ENCODE measurements at regions not wholly inside any gene's neighbourhood (a gene's known extent, or its start where the extent isn't known, plus 50 kb on each side); places are given as distances from the start of the nearest gene placed in this dataset.

GRCh38 chr1:114331936-114332335 is 178.3 kb upstream of the SYT6 start:
- no peak overlapping the region for H3K27ac ChIP-seq
- TF ChIP-seq CTCF (IDR thresholded peaks at IDR 0.05), result no peak
- intact Hi-C loops (cut with DNase I), result no loop called here
- no peaks in the 10 kb centered on the region for H3K27me3 ChIP-seq
- no peaks in the 10 kb centered on the region for H3K9me3 ChIP-seq
- no peaks in the 10 kb centered on the region for H3K4me1 ChIP-seq
- no peak for DNase-seq (ENCODE audit: low spot score in 2 of 2)
- no peaks in the 10 kb centered on the region for H3K36me3 ChIP-seq
- H3K4me3 ChIP-seq, result no peak overlapping the region

DNA sequence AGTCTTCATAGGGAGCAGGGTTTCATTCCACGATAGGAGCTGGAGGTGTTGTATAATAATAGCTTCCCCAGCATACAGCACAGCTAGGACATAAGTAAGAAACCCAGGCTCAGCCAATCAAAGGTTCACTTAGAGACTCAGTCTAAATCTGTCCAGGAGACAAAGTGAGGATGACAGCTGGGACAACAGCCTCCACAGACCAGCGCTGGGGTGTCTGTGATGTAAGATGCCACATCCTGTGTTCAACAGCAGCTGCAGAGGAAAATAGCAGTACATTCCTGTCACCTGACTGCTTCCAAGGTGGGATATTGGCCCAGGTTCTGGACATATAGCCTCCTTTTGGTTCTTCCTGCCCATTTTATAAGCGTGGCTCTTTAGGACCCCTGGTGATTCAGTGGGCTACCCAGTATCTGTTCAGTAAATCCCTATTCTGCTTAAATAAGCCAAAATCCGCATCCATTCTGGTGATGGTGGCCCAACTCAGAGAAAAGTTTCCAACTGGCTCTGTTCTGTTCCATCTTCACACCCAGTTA is 176.8 kb upstream of the SYT6 start:
- no peaks in the 10 kb centered on the region for H3K36me3 ChIP-seq
- TF ChIP-seq CTCF (IDR thresholded peaks at IDR 0.05), result no peak
- H3K4me3 ChIP-seq, result no peak overlapping the region
- no peaks in the 10 kb centered on the region for H3K27me3 ChIP-seq
- no peak for DNase-seq (ENCODE audit: low spot score in 2 of 2)
- H3K4me1 ChIP-seq, result no peaks in the 10 kb centered on the region
- H3K27ac ChIP-seq, result no peak overlapping the region
- H3K9me3 ChIP-seq, result no peaks in the 10 kb centered on the region
- intact Hi-C loops (cut with DNase I), result no loop called here

DNA sequence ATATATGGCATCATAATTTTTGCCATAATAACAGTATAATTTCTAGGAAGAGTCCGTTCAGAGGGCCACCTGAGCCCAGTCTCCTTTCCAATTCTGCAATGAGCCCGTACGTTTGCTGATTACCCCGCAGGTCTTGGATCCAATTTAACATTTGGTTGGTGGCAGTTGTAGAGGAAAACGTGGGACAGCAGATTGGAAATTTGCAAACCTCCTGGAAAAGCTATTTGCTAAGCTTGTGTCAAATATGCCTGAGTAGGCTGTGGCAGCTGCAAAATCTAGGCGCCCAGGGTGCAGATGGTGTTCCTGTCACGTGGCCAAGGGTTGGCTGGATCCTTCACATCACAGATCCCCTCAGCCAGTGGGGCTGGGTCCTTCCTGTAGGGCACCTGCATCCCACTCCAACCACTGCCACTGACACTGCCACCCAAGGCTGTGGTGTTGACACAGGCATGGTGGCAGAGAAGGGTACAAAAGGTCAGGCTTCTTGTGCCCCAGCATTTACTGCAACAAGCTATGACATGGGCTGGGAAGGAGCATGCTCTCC is 174.8 kb upstream of the SYT6 start:
- Histone ChIP-seq H3K27ac (no peak overlapping the region), H3K27me3 (no peaks in the 10 kb centered on the region), H3K4me3 (no peak overlapping the region), H3K4me1 (no peaks in the 10 kb centered on the region), H3K9me3 (no peaks in the 10 kb centered on the region), H3K36me3 (no peaks in the 10 kb centered on the region)
- intact Hi-C loops (cut with DNase I), result no loop called here
- no peak for DNase-seq (ENCODE audit: low spot score in 2 of 2)
- no peak for TF ChIP-seq CTCF (IDR thresholded peaks at IDR 0.05)

DNA sequence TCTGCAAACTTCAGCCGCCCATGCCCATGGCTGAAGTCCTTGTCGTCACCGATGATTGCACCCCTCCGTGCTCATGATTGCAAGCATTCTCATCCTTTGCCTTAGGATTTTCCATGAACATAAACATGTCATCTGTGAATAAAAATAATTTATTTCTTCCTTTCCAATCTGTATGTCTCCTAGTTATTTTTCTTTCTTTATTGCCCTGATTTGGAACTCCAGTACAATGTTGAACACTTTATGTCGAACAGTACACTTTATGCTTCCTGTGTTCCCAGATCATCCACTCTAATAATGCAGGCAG is 170.9 kb upstream of the SYT6 start:
- no peaks in the 10 kb centered on the region for H3K9me3 ChIP-seq
- H3K4me3 ChIP-seq, result no peak overlapping the region
- intact Hi-C loops (cut with DNase I), result no loop called here
- H3K27ac ChIP-seq, result no peak overlapping the region
- H3K27me3 ChIP-seq, result no peaks in the 10 kb centered on the region
- DNase-seq (ENCODE audit: low spot score in 2 of 2), result no peak
- H3K4me1 ChIP-seq, result no peaks in the 10 kb centered on the region
- no peak for TF ChIP-seq CTCF (IDR thresholded peaks at IDR 0.05)
- H3K36me3 ChIP-seq, result no peaks in the 10 kb centered on the region

DNA sequence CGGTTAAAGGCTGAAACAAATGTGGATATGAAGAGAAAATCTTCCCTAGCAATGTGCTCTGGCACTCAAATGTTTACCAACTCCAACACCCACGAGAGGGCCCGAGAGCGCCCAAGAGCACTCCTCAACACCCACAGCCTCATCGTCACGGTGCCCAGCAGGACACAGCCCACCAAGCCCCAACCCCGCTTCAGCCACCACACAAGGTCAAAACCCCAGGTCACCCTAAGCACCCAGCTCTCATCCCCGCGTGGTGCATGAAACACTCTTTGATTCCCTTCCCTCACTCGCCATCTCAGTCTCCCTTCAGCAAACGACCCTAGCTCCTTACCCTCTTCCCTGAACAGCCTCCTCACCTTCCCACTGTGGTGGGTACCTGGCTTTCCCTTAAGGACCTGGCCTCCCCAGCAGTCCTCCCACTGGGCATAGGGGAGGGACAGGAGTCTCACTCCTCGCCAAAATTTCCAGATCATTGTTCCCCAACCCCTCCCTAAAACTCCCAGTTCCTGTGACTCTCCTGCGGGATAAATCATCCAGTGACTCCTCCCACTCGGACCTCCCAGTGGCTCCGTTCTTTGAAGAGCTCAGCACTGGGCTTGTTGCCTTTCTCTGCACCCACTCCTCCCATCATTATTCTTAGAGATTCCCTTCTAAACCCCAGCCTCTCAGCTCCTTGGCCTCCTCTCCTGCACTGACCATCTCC is 170.4 kb upstream of the SYT6 start:
- Histone ChIP-seq H3K4me3 (no peak overlapping the region), H3K9me3 (no peaks in the 10 kb centered on the region), H3K27ac (no peak overlapping the region), H3K4me1 (no peaks in the 10 kb centered on the region), H3K36me3 (no peaks in the 10 kb centered on the region), H3K27me3 (no peaks in the 10 kb centered on the region)
- no peak for TF ChIP-seq CTCF (IDR thresholded peaks at IDR 0.05)
- intact Hi-C loops (cut with DNase I), result no loop called here
- DNase-seq (ENCODE audit: low spot score in 2 of 2), result no peak
